Sigmoid colon (tissue), 6 donors: ENCODE measurements at regions not wholly inside any gene's neighbourhood (a gene's known extent, or its start where the extent isn't known, plus 50 kb on each side); places are given as distances from the start of the nearest gene placed in this dataset.

Source experiments
- DNase-seq: peaks from one replicate; pipeline ENCODE4 v3.0.0-alpha.2; 2019
- H3K27ac ChIP-seq, 4 donors: fragments of 200-600 bp; sonication (generic); one replicate each; pipeline ENCODE4 v1.5.1; 2016 to 2019; ENCODE audit warnings: mild to moderate bottlenecking in 1 of 4
- H3K27me3 ChIP-seq, 3 donors: fragments of 200-600 bp; sonication (generic); one replicate each; pipeline ENCODE4 v1.5.1; 2019; ENCODE audit warnings: mild to moderate bottlenecking in 1 of 3
- H3K36me3 ChIP-seq, 4 donors: fragments of 200-600 bp; sonication (generic); one replicate each; pipeline ENCODE4 v1.5.1; 2016 to 2019
- H3K4me1 ChIP-seq, 4 donors: fragments of 200-600 bp; sonication (generic); one replicate each; pipeline ENCODE4 v1.5.1; 2017 to 2019
- H3K4me3 ChIP-seq, 4 donors: fragments of 200-600 bp; sonication (generic); one replicate each; pipeline ENCODE4 v1.5.1; 2017 to 2019; ENCODE audit warnings: mild to moderate bottlenecking in 2 of 4, moderate library complexity in 1 of 4
- H3K9me3 ChIP-seq, 4 donors: fragments of 200-600 bp in 3 of 4; sonication (generic) in 3 of 4; one replicate each; pipeline versions ENCODE4 v1.5.1 to v1.6.1; 2013 to 2019
- CTCF ChIP-seq, 4 experiments: fragments of 450-650 bp in 3 of 4; fragments of 200-600 bp in 1 of 4; IDR thresholded peaks; one replicate each; pipeline ENCODE4 v1.5.1; 2016 to 2019; ENCODE audit warnings: antibody characterized with exemption in 4 of 4, mild to moderate bottlenecking in 3 of 4, moderate library complexity in 2 of 4
- EP300 ChIP-seq, 4 donors: sonication (generic); formaldehyde crosslinking; IDR thresholded peaks; one replicate each; pipeline ENCODE4 v1.6.1; 2017; ENCODE audit warnings: antibody characterized with exemption in 4 of 4
- POLR2A ChIP-seq, 2 donors: fragments of 450-650 bp; IDR thresholded peaks; one replicate each; pipeline ENCODE4 v1.6.1; 2016; ENCODE audit warnings: antibody characterized with exemption in 2 of 2, mild to moderate bottlenecking in 2 of 2, moderate library complexity in 2 of 2
- POLR2AphosphoS5 ChIP-seq, 4 donors: sonication (generic); formaldehyde crosslinking; IDR thresholded peaks; one replicate each; pipeline ENCODE4 v1.6.1; 2017; ENCODE audit warnings: antibody characterized with exemption in 4 of 4
- WGBS, 2 donors: extraction: QIAGEN DNeasy Blood & Tissue Kit; methylation state at CpG; one replicate each; pipeline ENCODE4 v1.1.7; 2013; 5-methylcytosine and 5-hydroxymethylcytosine counted together
- intact Hi-C: fragments of 100-400 bp; cut with DNase I; formaldehyde crosslinking; loops from one replicate; pipeline ENCODE4 v1.15.1; 2023
- donor health status: healthy with polysubstance abuse.
- donor health status: healthy.

GRCh38 chr18:5710676-5711075 lies 166.9 kb upstream of the EPB41L3 start:
- TF ChIP-seq EP300 (IDR thresholded peaks at IDR 0.05): no peak
- TF ChIP-seq POLR2AphosphoS5 (IDR thresholded peaks at IDR 0.05): no peak
- no peak for TF ChIP-seq POLR2A (IDR thresholded peaks at IDR 0.05)
- TF ChIP-seq CTCF (IDR thresholded peaks at IDR 0.05): no peak
- Histone ChIP-seq H3K4me3 (no peak overlapping the region), H3K9me3 (no peaks in the 10 kb centered on the region), H3K4me1 (no peaks in the 10 kb centered on the region), H3K27me3 (no peaks in the 10 kb centered on the region), H3K27ac (no peak overlapping the region), H3K36me3 (no peaks in the 10 kb centered on the region)
- WGBS, 2 donors: 90 to 95% methylated on average over 2 of the region's 2 CpGs
- DNase-seq: no peak
- intact Hi-C loops: no loop called here

GRCh38 chr18:5710235-5710634 lies 166.4 kb upstream of the EPB41L3 start:
- Histone ChIP-seq H3K4me3 (no peak overlapping the region), H3K9me3 (no peaks in the 10 kb centered on the region), H3K4me1 (no peaks in the 10 kb centered on the region), H3K36me3 (no peaks in the 10 kb centered on the region), H3K27me3 (no peaks in the 10 kb centered on the region), H3K27ac (no peak overlapping the region)
- WGBS, 2 donors: 64 to 80% methylated on average over 4 of the region's 4 CpGs
- DNase-seq: no peak
- intact Hi-C loops: no loop called here
- TF ChIP-seq CTCF (IDR thresholded peaks at IDR 0.05) (no peak), POLR2AphosphoS5 (IDR thresholded peaks at IDR 0.05) (no peak), EP300 (IDR thresholded peaks at IDR 0.05) (no peak), POLR2A (IDR thresholded peaks at IDR 0.05) (no peak)

GRCh38 chr18:5709476-5710095 lies 165.8 kb upstream of the EPB41L3 start:
- Histone ChIP-seq H3K27ac (no peak overlapping the region), H3K4me1 (no peaks in the 10 kb centered on the region), H3K4me3 (no peak overlapping the region), H3K27me3 (no peaks in the 10 kb centered on the region), H3K36me3 (no peaks in the 10 kb centered on the region), H3K9me3 (no peaks in the 10 kb centered on the region)
- intact Hi-C loops: no loop called here
- TF ChIP-seq POLR2AphosphoS5 (IDR thresholded peaks at IDR 0.05): no peak
- no peak for TF ChIP-seq CTCF (IDR thresholded peaks at IDR 0.05)
- TF ChIP-seq POLR2A (IDR thresholded peaks at IDR 0.05): no peak
- TF ChIP-seq EP300 (IDR thresholded peaks at IDR 0.05): no peak
- WGBS, 2 donors: 50 to 69% methylated on average over 8 of the region's 8 CpGs
- DNase-seq: no peak

GRCh38 chr18:5707586-5707985 lies 163.8 kb upstream of the EPB41L3 start:
- TF ChIP-seq POLR2A (IDR thresholded peaks at IDR 0.05): no peak
- no peak for TF ChIP-seq EP300 (IDR thresholded peaks at IDR 0.05)
- no peak for TF ChIP-seq POLR2AphosphoS5 (IDR thresholded peaks at IDR 0.05)
- TF ChIP-seq CTCF (IDR thresholded peaks at IDR 0.05): no peak
- DNase-seq: no peak
- Histone ChIP-seq H3K4me1 (no peaks in the 10 kb centered on the region), H3K27me3 (no peaks in the 10 kb centered on the region), H3K4me3 (no peak overlapping the region), H3K27ac (no peak overlapping the region), H3K36me3 (no peaks in the 10 kb centered on the region), H3K9me3 (no peaks in the 10 kb centered on the region)
- 11 to 47% methylated on average over 3 of the region's 3 CpGs for WGBS, 2 donors
- intact Hi-C loops: no loop called here

GRCh38 chr18:5705393-5705792 lies 161.6 kb upstream of the EPB41L3 start:
- Histone ChIP-seq H3K4me3 (no peak overlapping the region), H3K9me3 (no peaks in the 10 kb centered on the region), H3K36me3 (no peaks in the 10 kb centered on the region), H3K27me3 (no peaks in the 10 kb centered on the region), H3K4me1 (no peaks in the 10 kb centered on the region), H3K27ac (no peak overlapping the region)
- WGBS, 2 donors: 95 to 97% methylated on average over 5 of the region's 5 CpGs
- no peak for TF ChIP-seq POLR2AphosphoS5 (IDR thresholded peaks at IDR 0.05)
- no peak for TF ChIP-seq CTCF (IDR thresholded peaks at IDR 0.05)
- no peak for DNase-seq
- intact Hi-C loops: no loop called here
